B cell (primary cell): ENCODE measurements at regions not wholly inside any gene's neighbourhood (a gene's known extent, or its start where the extent isn't known, plus 50 kb on each side); places are given as distances from the start of the nearest gene placed in this dataset.

Experiments
- ATAC-seq: fragments of 200-7000 bp; cut with Tn5 transposase; one replicate; pipeline ENCODE4 v1.10.0; 2021; ENCODE audit warnings: low read depth, mild to moderate bottlenecking, moderate number of reproducible peaks, moderate library complexity
- CTCF ChIA-PET: fragments of 350-600 bp; sonication (Branson Sonifier 250); formaldehyde crosslinking; loops from one replicate; lab custom pipeline; 2021; ENCODE audit warnings: antibody characterized with exemption, inconsistent platforms; lab: Charles Lee
- POLR2A ChIA-PET: fragments of 350-600 bp; sonication (Branson Sonifier 250); formaldehyde crosslinking; loops from one replicate; lab custom pipeline; 2021; ENCODE audit warnings: antibody characterized with exemption; lab: Charles Lee
- DNase-seq: peaks from one replicate; pipeline ENCODE4 v3.0.0; 2013
- H2AFZ ChIP-seq: 2 replicates; pipeline ENCODE4 v1.6.1; 2012; ENCODE audit warnings: mild to moderate bottlenecking, low read depth, low read length; ENCODE audit not compliant: insufficient read depth, poor library complexity, severe bottlenecking
- H3K27ac ChIP-seq, 2 donors: 1 replicate in 1 of 2; 2 replicates in 1 of 2; pipeline ENCODE4 v1.5.1; 2012 to 2013; ENCODE audit warnings: low read length in 2 of 2, mild to moderate bottlenecking in 2 of 2, moderate library complexity in 1 of 2
- H3K27me3 ChIP-seq, 4 experiments: fragments of 200-600 bp in 1 of 4; sonication (generic) in 1 of 4; replicated peaks in 1 of 4; 1 replicate in 2 of 4; 2 replicates in 2 of 4; pipeline versions ENCODE4 v1.6.1 to v1.7.0; 2013 to 2016; ENCODE audit warnings: low read length in 3 of 4, mild to moderate bottlenecking in 2 of 4, mixed read lengths in 1 of 4, moderate library complexity in 1 of 4; ENCODE audit not compliant: insufficient read depth in 4 of 4, control insufficient read depth in 3 of 4; ENCODE audit errors: control extremely low read depth in 1 of 4
- H3K36me3 ChIP-seq, 2 experiments: replicated peaks in 1 of 2; 1 replicate in 1 of 2; 2 replicates in 1 of 2; pipeline versions ENCODE4 v1.6.1 to v1.7.1; 2013; ENCODE audit warnings: low read length in 1 of 2; ENCODE audit not compliant: insufficient read depth in 2 of 2, control insufficient read depth in 1 of 2; ENCODE audit errors: control extremely low read depth in 1 of 2, extremely low read depth in 1 of 2
- H3K4me1 ChIP-seq, 2 donors: fragments of 200-600 bp in 1 of 2; sonication (generic) in 1 of 2; 1 replicate in 1 of 2; 2 replicates in 1 of 2; pipeline versions ENCODE4 v1.5.1 to v1.6.1; 2013 to 2017; ENCODE audit warnings: low read length in 2 of 2; ENCODE audit not compliant: control insufficient read depth in 2 of 2, insufficient read depth in 2 of 2
- H3K4me2 ChIP-seq: replicated peaks from 2 replicates; pipeline ENCODE3; 2012; ENCODE audit warnings: mild to moderate bottlenecking, low read depth, low read length; ENCODE audit not compliant: poor library complexity, severe bottlenecking
- H3K4me3 ChIP-seq, 5 experiments: fragments of 200-600 bp in 1 of 5; sonication (generic) in 1 of 5; 1 replicate in 3 of 5; 2 replicates in 2 of 5; pipeline versions ENCODE4 v1.5.1 to v1.7.0; 2011 to 2016; ENCODE audit warnings: low read length in 4 of 5, mild to moderate bottlenecking in 4 of 5, low read depth in 2 of 5, control low read depth in 1 of 5, moderate library complexity in 1 of 5; ENCODE audit not compliant: insufficient read depth in 1 of 5; ENCODE audit errors: control extremely low read depth in 1 of 5, extremely low read depth in 1 of 5
- H3K79me2 ChIP-seq: fragments of 200-600 bp; sonication (generic); one replicate; pipeline ENCODE4 v1.6.0; 2016; ENCODE audit warnings: low read length; ENCODE audit not compliant: control insufficient read depth, insufficient read depth
- H3K9ac ChIP-seq: fragments of 200-600 bp; sonication (generic); 2 replicates; pipeline ENCODE4 v1.6.1; 2017; ENCODE audit warnings: mild to moderate bottlenecking, low read length, moderate library complexity
- H3K9me3 ChIP-seq, 3 donors: one replicate each; pipeline versions ENCODE4 v1.6.1 to v1.7.1; 2013; ENCODE audit warnings: low read length in 2 of 3; ENCODE audit not compliant: control insufficient read depth in 2 of 3, insufficient read depth in 1 of 3; ENCODE audit errors: control extremely low read depth in 1 of 3
- H4K20me1 ChIP-seq: 2 replicates; pipeline ENCODE4 v1.6.0; 2012; ENCODE audit warnings: mild to moderate bottlenecking, low read length; ENCODE audit not compliant: insufficient read depth, control insufficient read depth, poor library complexity, severe bottlenecking
- H3K27ac Mint-ChIP-seq: one replicate; pipeline ENCODE4 v1.8.0; 2021; ENCODE audit warnings: mixed read lengths
- H3K27me3 Mint-ChIP-seq: one replicate; pipeline ENCODE4 v1.8.0; 2021; ENCODE audit warnings: mixed read lengths
- H3K4me1 Mint-ChIP-seq: one replicate; pipeline ENCODE4 v1.8.0; 2021; ENCODE audit warnings: mixed read lengths
- H3K4me3 Mint-ChIP-seq: one replicate; pipeline ENCODE4 v1.8.0; 2021; ENCODE audit warnings: mixed read lengths
- H3K9me3 Mint-ChIP-seq: one replicate; pipeline ENCODE4 v1.8.0; 2022; ENCODE audit warnings: mixed read lengths; ENCODE audit not compliant: insufficient read depth
- EZH2 ChIP-seq: IDR thresholded peaks from 2 replicates; pipeline ENCODE4 v1.6.1; 2012; ENCODE audit warnings: borderline replicate concordance, low read depth, mild to moderate bottlenecking, moderate library complexity, low read length; ENCODE audit not compliant: insufficient read depth, poor library complexity, severe bottlenecking
- WGBS: methylation state at CpG from one replicate; pipeline ENCODE4 v1.1.5; 2013; ENCODE audit warnings: missing lambda C conversion rate; ENCODE audit not compliant: insufficient coverage; 5-methylcytosine and 5-hydroxymethylcytosine counted together
- intact Hi-C: fragments of 100-400 bp; cut with micrococcal nuclease; formaldehyde crosslinking; loops from one replicate; pipeline ENCODE4 v1.10.0; 2022
- TF ChIP-seq, protein P1 (sequence below): fragments of 200-600 bp; IDR thresholded peaks from one replicate; pipeline ENCODE4 v1.8.0; 2022; ENCODE audit warnings: antibody characterized with exemption, mild to moderate bottlenecking

- no peak for ATAC-seq
- Histone ChIP-seq H3K4me3 (no peak overlapping the region), H3K36me3 (no peaks in the 10 kb centered on the region), H3K79me2 (no peaks in the 10 kb centered on the region), H3K9ac (no peak overlapping the region), H2AFZ (no peak overlapping the region), H3K27ac (no peak overlapping the region), H3K9me3 (no peaks in the 10 kb centered on the region), H4K20me1 (no peaks in the 10 kb centered on the region), H3K4me2 (no peak overlapping the region), H3K27me3 (no peaks in the 10 kb centered on the region), H3K4me1 (no peaks in the 10 kb centered on the region)
- Mint-ChIP-seq H3K27me3 (no peaks in the 10 kb centered on the region), H3K27ac (no peak overlapping the region), H3K4me1 (no peaks in the 10 kb centered on the region), H3K4me3 (no peak overlapping the region), H3K9me3 (no peaks in the 10 kb centered on the region)
- ChIA-PET POLR2A (no interaction called here), CTCF (no interaction called here)
- intact Hi-C loops: no loop called here
- TF ChIP-seq EZH2: no peak
- TF ChIP-seq, protein P1, sequence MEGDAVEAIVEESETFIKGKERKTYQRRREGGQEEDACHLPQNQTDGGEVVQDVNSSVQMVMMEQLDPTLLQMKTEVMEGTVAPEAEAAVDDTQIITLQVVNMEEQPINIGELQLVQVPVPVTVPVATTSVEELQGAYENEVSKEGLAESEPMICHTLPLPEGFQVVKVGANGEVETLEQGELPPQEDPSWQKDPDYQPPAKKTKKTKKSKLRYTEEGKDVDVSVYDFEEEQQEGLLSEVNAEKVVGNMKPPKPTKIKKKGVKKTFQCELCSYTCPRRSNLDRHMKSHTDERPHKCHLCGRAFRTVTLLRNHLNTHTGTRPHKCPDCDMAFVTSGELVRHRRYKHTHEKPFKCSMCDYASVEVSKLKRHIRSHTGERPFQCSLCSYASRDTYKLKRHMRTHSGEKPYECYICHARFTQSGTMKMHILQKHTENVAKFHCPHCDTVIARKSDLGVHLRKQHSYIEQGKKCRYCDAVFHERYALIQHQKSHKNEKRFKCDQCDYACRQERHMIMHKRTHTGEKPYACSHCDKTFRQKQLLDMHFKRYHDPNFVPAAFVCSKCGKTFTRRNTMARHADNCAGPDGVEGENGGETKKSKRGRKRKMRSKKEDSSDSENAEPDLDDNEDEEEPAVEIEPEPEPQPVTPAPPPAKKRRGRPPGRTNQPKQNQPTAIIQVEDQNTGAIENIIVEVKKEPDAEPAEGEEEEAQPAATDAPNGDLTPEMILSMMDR: no peak
- no CpG with 5 or more reads among the region's 1 CpG for WGBS
- DNase-seq: no peak
Measured at GRCh38 chr11:36865846-36866245, 267.8 kb upstream of the RAG2 start.

DNA sequence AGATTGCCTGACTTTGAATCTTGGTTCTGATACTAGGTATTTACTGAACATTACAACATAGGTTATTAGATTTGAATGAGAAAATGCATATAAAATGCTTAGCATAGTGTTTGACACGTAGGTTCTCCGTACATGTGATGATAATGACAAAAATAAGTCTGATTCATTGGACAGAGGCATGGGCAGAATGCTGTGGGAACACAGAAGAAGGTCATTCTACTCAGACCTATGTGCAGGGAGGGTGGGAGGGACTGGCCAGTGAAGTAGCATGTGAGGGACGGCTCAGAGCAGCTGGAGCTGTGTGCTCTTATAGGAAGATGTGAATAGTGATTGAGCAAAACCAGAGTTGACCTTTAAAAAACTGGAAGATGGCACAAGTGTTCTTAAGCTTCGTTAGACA lies 256.8 kb upstream of the RAG2 start:
- ATAC-seq (no peak), DNase-seq (no peak)
- TF ChIP-seq, protein P1: no peak
- TF ChIP-seq EZH2: no peak
- Histone ChIP-seq H3K27ac (no peak overlapping the region), H3K4me2 (no peak overlapping the region), H3K36me3 (no peaks in the 10 kb centered on the region), H4K20me1 (no peaks in the 10 kb centered on the region), H2AFZ (no peak overlapping the region), H3K4me1 (no peaks in the 10 kb centered on the region), H3K27me3 (no peaks in the 10 kb centered on the region), H3K79me2 (no peaks in the 10 kb centered on the region), H3K4me3 (no peak overlapping the region), H3K9ac (no peak overlapping the region), H3K9me3 (no peaks in the 10 kb centered on the region)
- 68% methylated on average over 3 of the region's 4 CpGs for WGBS
- CTCF ChIA-PET: no interaction called here
- POLR2A ChIA-PET: no interaction called here
- H3K9me3 Mint-ChIP-seq: no peaks in the 10 kb centered on the region
- H3K4me3 Mint-ChIP-seq: no peak overlapping the region
- H3K27ac Mint-ChIP-seq: no peak overlapping the region
- intact Hi-C loops: no loop called here
- H3K4me1 Mint-ChIP-seq: no peaks in the 10 kb centered on the region
- H3K27me3 Mint-ChIP-seq: no peaks in the 10 kb centered on the region
